ENCODE measurements at regions not wholly inside any gene's neighbourhood (a gene's known extent, or its start where the extent isn't known, plus 50 kb on each side); places are given as distances from the start of the nearest gene placed in this dataset.

DNA sequence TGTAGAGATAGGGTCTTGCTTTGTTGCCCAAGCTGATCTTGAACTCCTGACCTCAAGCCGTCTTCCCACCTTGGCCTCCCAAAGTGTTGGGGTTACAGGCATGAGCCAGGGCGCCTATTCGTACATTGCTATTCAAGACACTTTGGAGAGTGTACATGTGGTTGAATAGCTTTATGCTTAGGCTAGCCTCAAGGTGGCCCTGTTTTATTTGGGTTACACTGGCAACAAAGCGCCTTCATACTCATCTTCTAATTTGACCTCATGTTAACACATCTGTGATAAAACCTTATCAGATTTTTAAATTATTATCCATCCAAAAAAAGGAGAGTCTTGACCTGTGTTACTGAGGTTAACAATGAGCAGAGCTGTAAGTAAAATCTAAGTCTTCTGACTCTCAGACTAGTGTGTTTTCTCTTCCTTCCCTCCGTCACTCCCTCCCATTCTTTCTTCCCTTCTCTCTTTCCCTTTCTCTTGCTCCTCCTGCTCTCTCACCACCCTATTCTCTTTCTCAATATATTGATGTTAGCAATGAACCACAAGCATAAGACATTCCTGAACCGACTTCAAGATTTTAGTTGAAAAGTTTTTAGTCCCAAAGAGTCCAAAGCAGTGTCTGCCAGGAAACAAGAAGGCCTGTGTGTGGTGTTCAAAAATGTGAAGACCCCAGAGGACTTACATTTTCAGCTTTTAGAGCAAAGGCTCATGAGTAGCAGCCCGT lies 603.7 kb upstream of the CFAP20DC start:
- DNase-seq (ENCODE audit: low read depth in 2 of 2) = no peak

GRCh38 chr3:59644479-59645402 lies 594.9 kb upstream of the CFAP20DC start:
- no peak for DNase-seq (ENCODE audit: low read depth in 2 of 2)

DNA sequence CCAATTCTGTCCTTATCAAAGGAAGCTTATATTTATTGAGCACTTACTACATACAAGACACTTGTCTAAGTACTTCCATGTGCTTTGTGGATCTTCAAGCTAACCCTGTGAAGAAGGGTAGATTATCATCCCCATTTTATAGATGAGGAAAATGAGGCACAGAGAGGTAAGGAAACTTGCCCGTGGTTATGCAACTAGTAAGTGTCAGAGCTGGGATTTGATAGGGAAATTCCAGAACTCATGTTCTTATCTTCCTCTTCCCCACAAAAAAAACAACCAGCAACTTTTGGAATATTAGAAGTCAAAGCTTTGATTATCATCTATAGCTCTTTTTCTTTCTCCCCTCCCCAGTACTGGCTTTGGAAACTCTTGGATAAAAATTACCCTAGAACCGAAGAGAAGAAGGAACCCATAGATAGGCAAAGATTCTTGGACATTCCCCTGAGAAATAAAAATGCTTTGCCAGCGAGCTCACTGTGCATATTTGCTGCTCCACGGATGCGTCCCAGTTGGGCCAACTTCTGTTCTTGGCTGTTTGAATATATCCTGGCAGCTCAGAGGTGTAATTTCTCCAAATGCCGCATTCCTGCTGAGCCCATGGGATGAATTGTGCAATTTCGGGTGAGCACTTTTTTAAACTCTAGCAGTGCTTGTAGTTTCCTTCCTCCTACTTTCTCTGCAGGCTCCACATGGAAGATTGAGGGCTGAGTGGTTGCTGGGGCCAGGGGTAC lies 591.5 kb upstream of the CFAP20DC start:
- no peak for DNase-seq (ENCODE audit: low read depth in 2 of 2)

GRCh38 chr3:59632760-59633573 lies 583.1 kb upstream of the CFAP20DC start:
- DNase-seq (ENCODE audit: low read depth in 2 of 2) = no peak

DNA sequence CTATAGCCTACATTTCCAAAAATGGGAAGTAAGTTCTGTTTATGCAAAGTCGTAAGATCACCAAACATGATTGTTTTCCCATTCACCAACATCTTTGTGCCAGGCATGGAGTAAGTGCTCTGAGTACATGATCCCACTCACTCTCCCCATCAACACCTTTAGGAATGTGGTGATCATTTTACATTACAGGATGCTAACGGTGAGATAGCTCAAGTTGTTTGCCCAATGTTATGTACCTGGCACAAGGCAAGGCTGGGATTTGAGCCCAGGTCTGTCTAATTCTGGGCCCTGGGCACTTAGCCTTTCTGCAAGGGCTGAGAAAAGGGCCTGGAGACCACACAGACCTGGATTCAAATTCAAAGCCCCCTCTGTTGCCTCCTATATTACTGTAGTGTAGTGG lies 581.7 kb upstream of the CFAP20DC start:
- no peak for DNase-seq (ENCODE audit: low read depth in 2 of 2)

GRCh38 chr3:59621037-59621436 lies 571.2 kb upstream of the CFAP20DC start:
- no peak for DNase-seq (ENCODE audit: low read depth in 2 of 2)

- no peak for DNase-seq (ENCODE audit: low read depth in 2 of 2)
Measured at GRCh38 chr3:59620325-59620724, 570.5 kb upstream of the CFAP20DC start.

DNA sequence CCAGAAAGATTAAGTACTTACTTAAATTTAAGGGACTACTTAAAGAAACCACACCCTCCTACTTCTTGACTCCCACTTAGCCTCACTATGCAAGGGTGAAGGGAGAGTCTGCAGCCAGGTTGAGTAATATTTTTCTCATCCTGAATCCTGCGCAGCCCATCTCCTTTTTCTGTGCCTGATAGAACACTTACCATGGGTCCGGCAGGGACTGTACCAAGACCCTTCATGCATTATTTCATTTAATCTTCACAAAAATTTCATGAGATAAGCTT lies 562.6 kb upstream of the CFAP20DC start:
- no peak for DNase-seq (ENCODE audit: low read depth in 2 of 2)

DNA sequence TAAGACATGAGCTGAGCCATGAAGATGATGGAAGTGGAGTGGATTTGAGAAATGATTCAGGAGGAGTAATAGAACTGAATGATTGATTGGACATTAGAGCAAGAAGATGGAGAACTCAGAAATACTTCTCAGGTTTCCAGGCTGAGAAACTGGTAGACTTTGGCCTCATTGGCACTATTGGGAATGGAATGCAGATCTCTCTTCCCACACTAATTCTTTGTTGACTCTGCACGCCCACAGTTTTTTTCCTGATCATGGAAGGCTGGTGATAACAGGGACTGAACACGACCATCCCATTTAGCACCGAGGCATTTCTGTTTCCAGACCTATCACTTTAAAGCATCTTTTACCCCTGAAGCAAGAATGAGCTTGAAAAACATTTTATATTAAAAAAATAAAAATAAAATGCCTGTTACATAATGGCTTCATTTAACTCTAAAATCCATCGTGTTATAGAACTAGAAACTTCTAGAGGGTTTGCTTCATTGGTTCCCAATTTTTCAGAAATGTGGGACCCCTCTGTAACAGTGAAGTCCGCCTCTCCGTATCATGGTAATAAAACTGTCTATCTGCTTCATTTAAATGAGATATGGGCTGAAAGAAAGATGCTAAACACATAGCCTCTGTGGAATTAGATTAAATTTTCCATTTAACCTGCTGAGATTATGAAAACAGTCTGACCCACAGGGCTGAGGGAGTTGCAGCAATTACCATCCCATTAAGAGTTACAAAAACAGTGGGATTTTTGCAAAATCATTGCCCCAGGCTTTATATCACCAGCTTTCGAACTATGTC lies 562.0 kb upstream of the CFAP20DC start:
- DNase-seq (ENCODE audit: low read depth in 2 of 2) = no peak

DNA sequence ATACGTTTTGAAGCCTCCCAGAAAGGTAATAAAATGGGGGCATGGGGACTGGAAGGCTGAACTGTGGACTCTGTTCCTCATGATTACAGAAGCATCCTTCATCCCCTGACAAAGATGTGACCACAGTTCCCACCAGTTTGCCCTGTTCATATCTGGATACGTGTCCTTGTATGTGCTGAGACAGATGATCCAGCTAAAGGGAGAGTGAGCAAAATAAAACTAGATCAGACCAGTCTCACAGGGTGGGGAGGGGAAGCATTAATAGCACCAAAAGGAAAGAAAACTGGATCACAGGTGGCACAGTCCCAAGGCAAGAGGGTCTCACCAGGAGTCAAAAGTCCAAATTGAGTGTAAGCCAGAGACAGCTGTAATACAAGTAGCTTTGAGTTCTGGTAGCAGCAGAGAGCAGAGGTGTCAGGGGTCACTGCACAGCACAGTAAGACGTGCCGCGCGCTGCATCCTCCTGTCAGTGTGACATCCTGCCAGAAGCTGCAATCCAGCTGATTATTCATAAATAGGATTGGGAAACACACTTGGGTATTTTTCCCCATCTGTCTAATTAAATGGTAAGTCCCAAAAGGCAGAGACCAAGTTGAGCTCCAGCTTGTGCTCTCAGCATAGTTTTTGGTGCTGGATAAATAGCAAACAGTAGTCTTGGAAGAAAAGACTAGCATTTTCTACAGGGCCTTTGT lies 560.0 kb upstream of the CFAP20DC start:
- DNase-seq (ENCODE audit: low read depth in 2 of 2) = no peak

GRCh38 chr3:59608356-59608755 lies 558.5 kb upstream of the CFAP20DC start:
- no peak for DNase-seq (ENCODE audit: low read depth in 2 of 2)

DNA sequence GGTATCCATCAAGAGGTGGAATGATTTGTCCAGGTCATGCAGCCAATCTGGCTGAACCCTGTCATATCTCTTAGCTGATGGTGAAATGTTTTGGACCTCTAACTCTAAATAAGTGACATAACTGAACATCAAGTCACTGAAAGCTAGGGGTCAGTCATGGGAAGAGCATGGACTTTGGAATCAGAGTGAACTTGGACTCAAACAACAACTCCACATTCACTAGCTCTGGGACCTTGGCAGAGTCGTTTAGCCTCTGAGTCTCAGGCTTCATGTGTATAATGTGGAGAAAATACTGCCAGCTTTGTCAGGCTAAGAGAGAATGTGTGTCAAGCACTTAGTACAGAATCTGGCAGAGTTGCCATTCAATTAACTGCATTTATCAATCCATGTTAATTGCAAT lies 557.8 kb upstream of the CFAP20DC start:
- DNase-seq (ENCODE audit: low read depth in 2 of 2) = no peak

DNA sequence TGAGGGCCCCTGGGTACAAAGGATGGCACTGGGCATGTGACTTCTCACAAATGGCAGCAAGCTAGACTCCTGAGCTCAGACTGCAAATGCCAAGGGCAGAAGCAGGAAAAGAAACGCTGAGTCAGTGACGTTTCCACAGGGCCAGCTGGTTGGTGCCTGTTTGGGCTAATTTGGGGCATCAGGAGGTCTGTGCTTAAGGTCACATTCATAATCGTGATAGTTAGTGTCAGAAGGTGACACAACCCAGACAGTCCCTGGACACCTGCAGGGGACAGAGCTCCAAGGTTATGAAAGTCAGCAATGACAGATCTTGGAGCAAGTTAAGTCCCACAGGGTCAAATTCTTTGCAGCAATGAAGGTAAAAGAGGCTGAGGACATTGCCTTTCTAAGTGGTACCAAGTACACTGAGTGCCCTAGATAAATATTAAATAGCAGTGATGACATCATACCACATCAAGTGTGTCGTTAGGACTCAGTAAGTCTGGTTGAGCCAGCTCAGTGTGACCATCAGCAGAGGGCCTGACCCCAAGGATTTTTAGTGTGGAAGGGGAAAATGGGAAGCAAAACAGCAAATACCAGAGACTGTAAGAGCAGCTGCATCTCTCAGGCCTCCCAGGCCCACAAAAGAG lies 556.9 kb upstream of the CFAP20DC start:
- no peak for DNase-seq (ENCODE audit: low read depth in 2 of 2)

GRCh38 chr3:59605944-59606534 lies 556.2 kb upstream of the CFAP20DC start:
- DNase-seq (ENCODE audit: low read depth in 2 of 2) = no peak

GRCh38 chr3:59605318-59605717 lies 555.5 kb upstream of the CFAP20DC start:
- no peak for DNase-seq (ENCODE audit: low read depth in 2 of 2)

- no peak for DNase-seq (ENCODE audit: low read depth in 2 of 2)
Measured at GRCh38 chr3:59601486-59601885, 551.7 kb upstream of the CFAP20DC start.

DNA sequence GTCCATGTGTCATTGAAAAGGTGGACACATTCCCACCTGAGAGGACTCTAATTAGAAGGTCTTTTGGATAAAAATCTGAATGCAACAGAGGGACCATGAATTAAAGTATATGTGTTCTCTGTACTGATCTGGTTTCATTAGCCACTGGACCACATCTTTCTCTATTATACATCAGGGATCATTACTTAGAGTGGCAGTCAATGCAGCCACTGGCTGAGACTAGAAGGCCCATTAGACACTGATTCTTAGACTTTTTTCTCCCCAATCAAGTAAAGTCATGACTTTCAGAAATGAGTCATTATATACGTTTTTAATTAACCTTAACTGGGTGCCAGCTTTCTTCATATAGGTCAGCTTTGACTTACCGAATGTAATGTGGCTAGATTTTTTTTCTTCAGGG lies 550.8 kb upstream of the CFAP20DC start:
- DNase-seq (ENCODE audit: low read depth in 2 of 2) = no peak

DNA sequence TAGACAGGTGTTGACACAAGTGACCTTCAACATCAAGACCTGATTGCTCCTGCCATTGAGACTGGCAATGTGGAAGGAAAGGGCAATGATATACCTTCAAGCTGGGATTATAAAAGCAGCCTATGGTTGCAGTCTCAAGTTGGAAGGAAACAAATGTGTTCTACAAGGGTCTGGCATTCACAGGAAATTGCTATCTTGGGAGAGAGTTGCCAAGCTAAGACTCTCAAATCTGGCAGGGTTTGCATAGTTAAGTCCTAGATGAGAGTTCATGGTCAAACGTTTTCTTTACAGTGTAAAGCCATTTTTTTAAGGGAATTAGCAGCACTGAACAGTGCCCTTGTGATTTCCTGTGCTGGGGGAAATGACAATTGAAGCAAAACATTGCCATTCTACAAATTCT lies 546.9 kb upstream of the CFAP20DC start:
- DNase-seq (ENCODE audit: low read depth in 2 of 2) = no peak

DNA sequence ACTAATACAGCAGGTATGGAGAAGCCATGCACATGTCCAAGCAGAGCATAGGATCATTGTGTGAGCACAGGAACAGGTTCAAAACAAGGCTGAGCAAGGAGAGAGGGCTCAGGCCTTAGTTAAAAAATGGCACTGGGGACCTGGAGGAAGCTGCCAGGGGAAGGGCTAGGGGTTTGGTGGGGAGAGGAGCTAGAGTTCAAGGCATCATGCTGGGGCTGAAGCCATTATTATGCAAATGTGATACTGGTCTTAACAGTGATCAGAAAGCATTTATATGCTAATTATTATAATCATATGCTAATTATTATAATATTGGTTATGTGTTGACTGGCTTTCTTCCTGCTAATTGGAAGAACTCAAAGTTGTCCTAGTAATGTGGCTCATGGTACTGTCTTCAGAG lies 546.0 kb upstream of the CFAP20DC start:
- DNase-seq (ENCODE audit: low read depth in 2 of 2) = no peak

DNA sequence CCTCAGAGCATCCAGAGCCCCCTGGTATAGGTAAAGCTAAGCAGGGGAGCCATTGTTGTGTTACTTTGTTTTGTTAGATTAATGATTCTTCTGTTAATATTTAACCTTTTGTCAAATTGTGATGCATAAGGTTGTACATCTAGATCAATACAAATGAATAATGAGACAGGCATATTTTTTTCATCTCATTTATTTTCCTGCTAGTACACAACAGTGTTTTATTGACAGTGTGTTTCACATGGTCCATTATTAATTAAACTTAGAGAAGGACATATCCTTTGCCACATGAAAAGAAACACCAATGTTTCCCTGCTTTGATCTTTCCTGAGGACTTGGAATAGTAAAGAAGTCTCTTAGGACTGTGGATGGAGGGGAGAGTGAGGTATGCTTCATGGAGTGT lies 543.6 kb upstream of the CFAP20DC start:
- DNase-seq (ENCODE audit: low read depth in 2 of 2) = no peak
